IMR-90 (cell line): ENCODE measurements at regions not wholly inside any gene's neighbourhood (a gene's known extent, or its start where the extent isn't known, plus 50 kb on each side); places are given as distances from the start of the nearest gene placed in this dataset.

Source experiments
- ATAC-seq: fragments of 200-7000 bp; cut with Tn5 transposase; 2 replicates; pipeline ENCODE4 v1.9.1; 2020; ENCODE audit warnings: low read depth, mild to moderate bottlenecking, moderate library complexity
- BruUV-seq: library from RNA; stranded (reverse); fragments of 400-500 nt; replicated peaks from 2 replicates; lab custom pipeline; 2021; lab: Mats Ljungman, UMichigan
- CTCF ChIA-PET: fragments of 300-600 bp; formaldehyde crosslinking; extraction: SDS; loops from one replicate; lab custom pipeline; 2021; ENCODE audit warnings: antibody characterized with exemption; lab: Yijun Ruan, JAX
- POLR2A ChIA-PET: fragments of 300-600 bp; sonication (Branson Sonifier 250); formaldehyde crosslinking; loops from one replicate; lab custom pipeline; 2022; ENCODE audit warnings: antibody characterized with exemption; ENCODE audit not compliant: unreplicated experiment; lab: Charles Lee
- DNase-seq: peaks from one replicate; pipeline ENCODE4 v3.0.0; 2013
- H2AFZ ChIP-seq: replicated peaks from 2 replicates; pipeline ENCODE3; 2013; ENCODE audit warnings: low read length, mild to moderate bottlenecking; ENCODE audit not compliant: poor library complexity
- H2AK5ac ChIP-seq: 2 replicates; pipeline ENCODE4 v1.6.1; 2013; ENCODE audit warnings: low read depth, low read length, inconsistent platforms
- H2AK9ac ChIP-seq: replicated peaks from 2 replicates; pipeline ENCODE3; 2013; ENCODE audit warnings: mild to moderate bottlenecking, low read depth, low read length, moderate library complexity; ENCODE audit not compliant: poor library complexity
- H2BK120ac ChIP-seq: 2 replicates; pipeline ENCODE4 v1.6.1; 2013; ENCODE audit warnings: low read depth, low read length, inconsistent platforms
- H2BK15ac ChIP-seq: 3 replicates; pipeline ENCODE4 v1.6.1; 2013; ENCODE audit warnings: low read depth, low read length, inconsistent platforms
- H2BK20ac ChIP-seq: 2 replicates; pipeline ENCODE4 v1.6.1; 2013; ENCODE audit warnings: low read depth, mild to moderate bottlenecking, inconsistent platforms, low read length, moderate library complexity
- H2BK5ac ChIP-seq: 2 replicates; pipeline ENCODE4 v1.6.1; 2013; ENCODE audit warnings: mild to moderate bottlenecking, low read depth, low read length, inconsistent platforms; ENCODE audit not compliant: poor library complexity, severe bottlenecking
- H3K14ac ChIP-seq: replicated peaks from 2 replicates; pipeline ENCODE4 v1.6.1; 2013; ENCODE audit warnings: low read depth, low read length, inconsistent platforms
- H3K18ac ChIP-seq: 2 replicates; pipeline ENCODE4 v1.6.1; 2013; ENCODE audit warnings: low read depth, low read length, control low read depth
- H3K23ac ChIP-seq: 2 replicates; pipeline ENCODE4 v1.6.1; 2013; ENCODE audit warnings: low read depth, low read length, inconsistent platforms
- H3K27ac ChIP-seq: 2 replicates; pipeline ENCODE4 v1.5.1; 2013; ENCODE audit warnings: mild to moderate bottlenecking, control low read depth, low read length; ENCODE audit not compliant: insufficient read depth
- H3K27me3 ChIP-seq: 2 replicates; pipeline ENCODE4 v1.6.1; 2013; ENCODE audit warnings: low read length; ENCODE audit not compliant: control insufficient read depth, insufficient read depth
- H3K36me3 ChIP-seq: 2 replicates; pipeline ENCODE4 v1.6.1; 2013; ENCODE audit warnings: low read length, mixed read lengths; ENCODE audit not compliant: control insufficient read depth, insufficient read depth
- H3K4ac ChIP-seq: 2 replicates; pipeline ENCODE4 v1.6.1; 2013; ENCODE audit warnings: low read depth, low read length, inconsistent platforms
- H3K4me1 ChIP-seq: 2 replicates; pipeline ENCODE4 v1.6.1; 2013; ENCODE audit warnings: low read length, mixed read lengths; ENCODE audit not compliant: control insufficient read depth, insufficient read depth
- H3K4me2 ChIP-seq: 2 replicates; pipeline ENCODE4 v1.6.1; 2013; ENCODE audit warnings: low read depth, mild to moderate bottlenecking, control low read depth, low read length, moderate library complexity
- H3K4me3 ChIP-seq: 2 replicates; pipeline ENCODE4 v1.5.1; 2013; ENCODE audit warnings: low read depth, mild to moderate bottlenecking, control low read depth, low read length, moderate library complexity; ENCODE audit not compliant: insufficient read depth
- H3K56ac ChIP-seq: 2 replicates; pipeline ENCODE4 v1.6.1; 2013; ENCODE audit warnings: low read length, inconsistent platforms; ENCODE audit not compliant: insufficient read depth; ENCODE audit errors: extremely low read depth
- H3K79me1 ChIP-seq, 2 experiments: 2 replicates each; pipeline ENCODE4 v1.6.1; 2013; ENCODE audit warnings: low read length in 2 of 2, inconsistent platforms in 1 of 2, low read depth in 1 of 2
- H3K9ac ChIP-seq: 2 replicates; pipeline ENCODE4 v1.6.1; 2013; ENCODE audit warnings: low read depth, low read length, control low read depth
- H3K9me1 ChIP-seq: 2 replicates; pipeline ENCODE4 v1.6.1; 2013; ENCODE audit warnings: low read length, inconsistent platforms; ENCODE audit not compliant: insufficient read depth
- H3K9me3 ChIP-seq: 2 replicates; pipeline ENCODE4 v1.6.1; 2013; ENCODE audit warnings: low read length; ENCODE audit not compliant: control insufficient read depth, insufficient read depth
- H4K20me1 ChIP-seq: 2 replicates; pipeline ENCODE4 v1.6.1; 2013; ENCODE audit warnings: low read length, inconsistent platforms; ENCODE audit not compliant: insufficient read depth
- H4K5ac ChIP-seq: 2 replicates; pipeline ENCODE4 v1.6.1; 2013; ENCODE audit warnings: mild to moderate bottlenecking, low read depth, low read length, control low read depth
- H4K8ac ChIP-seq, 2 experiments: 2 replicates each; pipeline ENCODE4 v1.6.1; 2013; ENCODE audit warnings: low read depth in 2 of 2, low read length in 2 of 2, control low read depth in 1 of 2, inconsistent platforms in 1 of 2
- H4K91ac ChIP-seq: 2 replicates; pipeline ENCODE4 v1.6.1; 2013; ENCODE audit warnings: low read depth, low read length, inconsistent platforms; ENCODE audit not compliant: insufficient read depth
- BHLHE40 ChIP-seq: fragments of 150-350 bp; IDR thresholded peaks from 2 replicates; pipeline ENCODE4 v1.6.1; 2016; ENCODE audit warnings: mild to moderate bottlenecking, low read depth, low read length
- CHD1 ChIP-seq: IDR thresholded peaks from 2 replicates; pipeline ENCODE4 v1.6.1; 2012; ENCODE audit warnings: low read depth, low read length, improper control_type of control experiment
- FOS ChIP-seq: fragments of 150-350 bp; IDR thresholded peaks from 2 replicates; pipeline ENCODE4 v1.6.1; 2016; ENCODE audit warnings: low read depth, low read length
- MAFK ChIP-seq: IDR thresholded peaks from 2 replicates; pipeline ENCODE4 v1.6.1; 2012; ENCODE audit warnings: low read depth, low read length, improper control_type of control experiment
- NFE2L2 ChIP-seq: fragments of 150-350 bp; IDR thresholded peaks from 2 replicates; pipeline ENCODE4 v1.6.1; 2016; ENCODE audit warnings: low read depth, mild to moderate bottlenecking, low read length
- RAD21 ChIP-seq: IDR thresholded peaks from 2 replicates; pipeline ENCODE4 v1.6.1; 2012; ENCODE audit warnings: low read length, improper control_type of control experiment
- RCOR1 ChIP-seq: IDR thresholded peaks from 2 replicates; pipeline ENCODE4 v1.6.1; 2012; ENCODE audit warnings: mild to moderate bottlenecking, low read length, improper control_type of control experiment; ENCODE audit not compliant: insufficient replicate concordance
- RFX5 ChIP-seq: IDR thresholded peaks from 2 replicates; pipeline ENCODE4 v1.8.0; 2012; ENCODE audit warnings: low read depth, mild to moderate bottlenecking, low read length, moderate library complexity
- SMC3 ChIP-seq: fragments of 150-350 bp; IDR thresholded peaks from 2 replicates; pipeline ENCODE4 v1.6.1; 2016; ENCODE audit warnings: low read depth, mild to moderate bottlenecking, antibody characterized with exemption, low read length, moderate library complexity
- WGBS, 2 experiments: methylation state at CpG; one replicate each; pipeline versions ENCODE4 v1.1.5 to v1.1.7; 2013; ENCODE audit warnings: missing lambda C conversion rate in 2 of 2; ENCODE audit not compliant: insufficient read length in 1 of 2; ENCODE audit errors: extremely low coverage in 2 of 2; 5-methylcytosine and 5-hydroxymethylcytosine counted together
- dilution Hi-C: fragments of 300-500 bp; cut with HindIII; formaldehyde crosslinking; loops from one replicate; pipeline ENCODE4 v1.14.3; 2018; ENCODE audit warnings: low sequenced_read_pairs; ENCODE audit not compliant: unreplicated experiment
- in situ Hi-C: fragments of 300-500 bp; cut with MboI; formaldehyde crosslinking; loops from 3 replicates; pipeline ENCODE4 v1.14.3; 2019; ENCODE audit warnings: low sequenced_read_pairs, inconsistent platforms, mixed read lengths
- intact Hi-C: fragments of 100-400 bp; cut with micrococcal nuclease; formaldehyde crosslinking; loops from 2 replicates; pipeline ENCODE4 v1.10.0; 2022
- TF ChIP-seq, protein P1 (sequence below): fragments of 150-350 bp; IDR thresholded peaks from 2 replicates; pipeline ENCODE4 v1.6.1; 2016; ENCODE audit warnings: low read depth, mild to moderate bottlenecking, low read length, moderate library complexity, borderline replicate concordance
- TF ChIP-seq, protein P2 (sequence below): fragments of 150-350 bp; IDR thresholded peaks from 2 replicates; pipeline ENCODE4 v1.6.1; 2017; ENCODE audit warnings: mild to moderate bottlenecking, antibody characterized with exemption, low read length, low read depth

DNA sequence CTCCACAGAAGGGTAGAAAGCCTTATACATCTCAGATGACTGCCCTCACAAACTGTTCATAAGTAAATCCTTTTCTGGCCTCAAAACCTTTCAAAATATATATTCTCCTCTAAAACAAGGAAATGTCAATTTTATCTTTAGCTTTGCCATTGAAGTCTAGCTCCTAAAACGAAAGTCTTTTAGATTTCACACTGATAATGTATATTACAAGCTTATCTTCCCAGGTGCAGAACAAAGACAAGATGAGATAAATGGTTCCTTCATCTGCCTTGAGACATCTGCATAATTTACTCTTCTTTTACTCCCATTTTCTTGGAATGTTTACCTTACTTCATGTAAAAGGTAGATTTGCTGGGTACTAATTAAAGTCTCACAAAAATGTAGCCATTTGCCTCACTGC, 257.1 kb downstream of the SYT10 start:
- Histone ChIP-seq H3K4ac (no peak overlapping the region), H3K14ac (no peak overlapping the region), H2AK9ac (no peak overlapping the region), H4K20me1 (no peaks in the 10 kb centered on the region), H3K4me2 (no peak overlapping the region), H3K36me3 (no peaks in the 10 kb centered on the region), H3K23ac (no peak overlapping the region), H3K79me1 (no peaks in the 10 kb centered on the region), H3K27me3 (no peaks in the 10 kb centered on the region), H2BK5ac (no peak overlapping the region), H4K8ac (no peak overlapping the region), H4K5ac (no peak overlapping the region), H3K27ac (no peak overlapping the region), H2AFZ (no peak overlapping the region), H3K9me1 (no peaks in the 10 kb centered on the region), H2BK20ac (no peak overlapping the region), H2BK120ac (no peak overlapping the region), H3K56ac (no peak overlapping the region), H2AK5ac (no peak overlapping the region), H3K4me1 (no peaks in the 10 kb centered on the region), H2BK15ac (no peak overlapping the region), H3K9me3 (peaks cover 7% of the 10 kb centered on the region), H3K9ac (no peak overlapping the region), H3K18ac (no peak overlapping the region), H3K4me3 (no peak overlapping the region), H4K91ac (no peak overlapping the region)
- DNase-seq (no peak), ATAC-seq (no peak)
- dilution Hi-C loops = no loop called here
- ChIA-PET POLR2A (no interaction called here), CTCF (interaction anchor here (0.6 kb wide), 1 partner anchor 12 kb away, joined by 5 read pairs; no protein-coding TSS in a partner anchor)
- TF ChIP-seq RAD21 (no peak), RFX5 (no peak), MAFK (no peak), FOS (no peak), CHD1 (no peak), NFE2L2 (no peak), RCOR1 (no peak), SMC3 (no peak), BHLHE40 (no peak)
- TF ChIP-seq, protein P1, sequence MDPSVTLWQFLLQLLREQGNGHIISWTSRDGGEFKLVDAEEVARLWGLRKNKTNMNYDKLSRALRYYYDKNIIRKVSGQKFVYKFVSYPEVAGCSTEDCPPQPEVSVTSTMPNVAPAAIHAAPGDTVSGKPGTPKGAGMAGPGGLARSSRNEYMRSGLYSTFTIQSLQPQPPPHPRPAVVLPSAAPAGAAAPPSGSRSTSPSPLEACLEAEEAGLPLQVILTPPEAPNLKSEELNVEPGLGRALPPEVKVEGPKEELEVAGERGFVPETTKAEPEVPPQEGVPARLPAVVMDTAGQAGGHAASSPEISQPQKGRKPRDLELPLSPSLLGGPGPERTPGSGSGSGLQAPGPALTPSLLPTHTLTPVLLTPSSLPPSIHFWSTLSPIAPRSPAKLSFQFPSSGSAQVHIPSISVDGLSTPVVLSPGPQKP = no peak
- TF ChIP-seq, protein P2, sequence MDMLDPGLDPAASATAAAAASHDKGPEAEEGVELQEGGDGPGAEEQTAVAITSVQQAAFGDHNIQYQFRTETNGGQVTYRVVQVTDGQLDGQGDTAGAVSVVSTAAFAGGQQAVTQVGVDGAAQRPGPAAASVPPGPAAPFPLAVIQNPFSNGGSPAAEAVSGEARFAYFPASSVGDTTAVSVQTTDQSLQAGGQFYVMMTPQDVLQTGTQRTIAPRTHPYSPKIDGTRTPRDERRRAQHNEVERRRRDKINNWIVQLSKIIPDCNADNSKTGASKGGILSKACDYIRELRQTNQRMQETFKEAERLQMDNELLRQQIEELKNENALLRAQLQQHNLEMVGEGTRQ = no peak
- WGBS, 2 experiments = no CpG with 5 or more reads among the region's 1 CpG
- intact Hi-C loops = no loop called here
- in situ Hi-C loops = no loop called here
- BruUV-seq = no TSS peak
